Lower leg skin (tissue), 3 donors: ENCODE measurements at regions not wholly inside any gene's neighbourhood (a gene's known extent, or its start where the extent isn't known, plus 50 kb on each side); places are given as distances from the start of the nearest gene placed in this dataset.

Experiments used
- CTCF ChIP-seq, 3 donors: fragments of 450-650 bp; IDR thresholded peaks; one replicate each; pipeline ENCODE4 v1.5.1; 2016; ENCODE audit warnings: antibody characterized with exemption in 3 of 3, mild to moderate bottlenecking in 3 of 3, moderate library complexity in 2 of 3
- POLR2A ChIP-seq, 2 donors: fragments of 450-650 bp; IDR thresholded peaks; one replicate each; pipeline ENCODE4 v1.6.1; 2016 to 2017; ENCODE audit warnings: antibody characterized with exemption in 2 of 2, mild to moderate bottlenecking in 1 of 2, moderate library complexity in 1 of 2

DNA sequence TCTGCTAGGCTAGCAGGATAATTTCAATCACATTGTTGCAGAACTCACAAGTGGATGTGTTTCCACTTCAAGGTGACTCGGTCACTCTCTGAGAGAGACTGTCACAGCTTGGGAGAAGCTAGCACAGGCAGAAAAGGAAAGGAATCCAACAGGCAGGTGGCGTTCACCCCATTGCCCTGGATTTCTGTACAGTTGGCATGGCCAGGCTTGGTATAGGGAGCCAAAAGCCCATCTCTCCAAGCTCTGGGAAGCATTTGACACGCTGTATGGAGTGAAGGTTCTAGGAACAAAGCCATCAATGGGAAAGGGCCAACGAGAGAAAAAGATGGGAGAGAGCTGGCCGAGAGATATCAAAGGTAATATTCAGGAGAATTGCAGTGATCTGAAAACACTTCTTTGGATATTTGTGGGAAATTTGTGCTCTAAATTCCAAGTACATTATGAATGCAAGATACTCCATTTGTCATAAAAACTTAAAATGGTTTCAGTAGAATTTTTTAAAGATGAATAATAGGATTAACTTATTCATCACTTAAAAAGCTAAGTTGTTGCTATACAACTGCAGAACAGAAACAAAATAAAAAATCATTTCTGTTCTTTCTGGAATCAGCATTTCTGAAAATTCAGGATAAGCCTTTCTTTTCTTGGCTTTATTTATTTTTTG lies 223.5 kb upstream of the NTM start:
- no peak for TF ChIP-seq CTCF (IDR thresholded peaks at IDR 0.05)
- no peak for TF ChIP-seq POLR2A (IDR thresholded peaks at IDR 0.05)
